ENCODE measurements at regions not wholly inside any gene's neighbourhood (a gene's known extent, or its start where the extent isn't known, plus 50 kb on each side); places are given as distances from the start of the nearest gene placed in this dataset.
A peak's percentile ranks its signal among the peaks of the same experiment; 100 is the strongest.
"Not testable (repeated sequence)": the region's sequence is repeated elsewhere in the genome, so short reads cannot be mapped to it uniquely, and the experiment has no call there.

DNA sequence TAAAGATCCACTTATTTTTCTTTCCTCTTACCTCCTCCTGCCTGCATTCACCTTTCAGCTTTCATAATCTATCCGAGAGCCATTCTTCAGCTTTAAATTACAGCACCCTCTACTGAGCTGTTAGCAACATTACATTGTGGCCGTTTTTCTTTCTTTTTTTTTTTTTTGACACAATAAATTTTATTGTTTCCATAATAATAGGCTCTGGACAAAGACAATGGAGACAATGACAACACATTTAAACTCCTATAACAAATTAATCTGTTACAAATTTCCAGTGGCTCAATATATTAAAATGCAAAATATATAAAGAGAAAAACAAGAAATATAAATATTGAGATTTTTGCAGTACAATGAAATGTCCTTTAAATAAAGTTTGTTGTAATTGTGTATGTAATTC is 312.7 kb upstream of the COX7C start:
- POLR2A ChIA-PET; DNase-seq (ENCODE audit: extremely low spot score); CTCF ChIA-PET: not testable (repeated sequence)
- TF ChIP-seq, protein P1, sequence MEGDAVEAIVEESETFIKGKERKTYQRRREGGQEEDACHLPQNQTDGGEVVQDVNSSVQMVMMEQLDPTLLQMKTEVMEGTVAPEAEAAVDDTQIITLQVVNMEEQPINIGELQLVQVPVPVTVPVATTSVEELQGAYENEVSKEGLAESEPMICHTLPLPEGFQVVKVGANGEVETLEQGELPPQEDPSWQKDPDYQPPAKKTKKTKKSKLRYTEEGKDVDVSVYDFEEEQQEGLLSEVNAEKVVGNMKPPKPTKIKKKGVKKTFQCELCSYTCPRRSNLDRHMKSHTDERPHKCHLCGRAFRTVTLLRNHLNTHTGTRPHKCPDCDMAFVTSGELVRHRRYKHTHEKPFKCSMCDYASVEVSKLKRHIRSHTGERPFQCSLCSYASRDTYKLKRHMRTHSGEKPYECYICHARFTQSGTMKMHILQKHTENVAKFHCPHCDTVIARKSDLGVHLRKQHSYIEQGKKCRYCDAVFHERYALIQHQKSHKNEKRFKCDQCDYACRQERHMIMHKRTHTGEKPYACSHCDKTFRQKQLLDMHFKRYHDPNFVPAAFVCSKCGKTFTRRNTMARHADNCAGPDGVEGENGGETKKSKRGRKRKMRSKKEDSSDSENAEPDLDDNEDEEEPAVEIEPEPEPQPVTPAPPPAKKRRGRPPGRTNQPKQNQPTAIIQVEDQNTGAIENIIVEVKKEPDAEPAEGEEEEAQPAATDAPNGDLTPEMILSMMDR (IDR thresholded peaks at IDR 0.05; ENCODE audit: control extremely low read depth, extremely low read depth, low read depth, missing control alignments), result peak; percentile 39

DNA sequence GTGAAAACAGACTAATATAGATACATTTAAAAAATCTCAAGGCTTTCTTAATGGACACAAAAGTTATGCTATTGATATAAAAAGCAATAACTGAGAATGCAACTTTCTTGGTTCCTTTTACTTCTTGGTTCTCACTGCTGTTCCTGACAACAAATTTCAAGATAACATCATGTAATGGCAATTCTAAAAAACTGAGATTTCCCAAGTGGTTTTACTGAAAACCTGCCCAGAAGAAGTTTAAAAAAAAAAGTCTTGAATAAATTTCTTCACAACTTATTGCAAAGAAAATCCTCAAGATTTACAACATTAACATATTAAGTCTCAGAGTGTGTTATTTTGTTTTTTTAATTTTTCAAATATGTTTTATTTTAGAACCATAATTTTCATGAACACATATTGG is 302.8 kb upstream of the COX7C start:
- CTCF ChIA-PET, result no interaction called here
- POLR2A ChIA-PET, result no interaction called here
- TF ChIP-seq, protein P1 (IDR thresholded peaks at IDR 0.05; ENCODE audit: control extremely low read depth, extremely low read depth, low read depth, missing control alignments), result no peak
- no peak for DNase-seq (ENCODE audit: extremely low spot score)

DNA sequence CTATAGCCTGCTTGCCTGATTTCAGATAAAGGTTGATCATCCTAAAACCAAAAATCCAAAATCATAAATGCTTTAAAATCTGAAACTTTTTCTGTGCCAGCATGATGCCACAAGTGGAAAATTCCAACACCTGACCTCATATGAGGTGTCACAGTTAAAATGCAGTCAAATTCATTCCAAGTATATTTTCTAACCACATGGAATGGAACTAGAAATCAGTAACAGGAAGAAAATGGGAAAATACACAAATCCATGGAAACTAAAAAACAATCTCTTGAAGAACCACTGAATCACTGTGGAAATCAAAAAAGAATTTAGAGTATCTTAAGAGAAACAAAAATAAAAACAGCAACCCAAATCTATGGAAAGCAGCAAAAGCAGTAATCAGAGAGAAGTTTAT is 297.5 kb upstream of the COX7C start:
- CTCF ChIA-PET, result no interaction called here
- TF ChIP-seq, protein P1 (IDR thresholded peaks at IDR 0.05; ENCODE audit: control extremely low read depth, extremely low read depth, low read depth, missing control alignments), result no peak
- POLR2A ChIA-PET, result no interaction called here
- no peak for DNase-seq (ENCODE audit: extremely low spot score)

DNA sequence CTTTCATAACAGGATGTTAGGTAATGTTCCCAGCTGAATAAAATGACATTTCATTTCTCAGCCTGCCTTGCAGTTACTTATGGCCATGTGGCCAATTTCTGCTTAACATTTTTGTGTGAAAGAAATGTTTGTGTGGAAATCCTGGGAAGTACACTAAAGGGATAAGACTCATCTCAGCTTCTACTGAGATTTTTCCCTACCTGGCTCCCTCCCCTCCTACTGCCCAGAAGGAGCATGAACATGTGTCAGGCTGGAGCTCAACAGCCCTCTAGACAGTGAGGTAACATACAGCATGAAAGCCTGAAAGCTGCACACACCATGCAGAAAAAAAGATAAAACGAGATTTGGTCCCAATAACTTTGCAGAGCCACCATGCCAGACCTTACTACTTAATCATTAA is 288.4 kb upstream of the COX7C start:
- ChIA-PET POLR2A (no interaction called here), CTCF (interaction anchor here (1.0 kb wide), 1 partner anchor 8 kb away, joined by 3 read pairs; no protein-coding TSS in a partner anchor)

DNA sequence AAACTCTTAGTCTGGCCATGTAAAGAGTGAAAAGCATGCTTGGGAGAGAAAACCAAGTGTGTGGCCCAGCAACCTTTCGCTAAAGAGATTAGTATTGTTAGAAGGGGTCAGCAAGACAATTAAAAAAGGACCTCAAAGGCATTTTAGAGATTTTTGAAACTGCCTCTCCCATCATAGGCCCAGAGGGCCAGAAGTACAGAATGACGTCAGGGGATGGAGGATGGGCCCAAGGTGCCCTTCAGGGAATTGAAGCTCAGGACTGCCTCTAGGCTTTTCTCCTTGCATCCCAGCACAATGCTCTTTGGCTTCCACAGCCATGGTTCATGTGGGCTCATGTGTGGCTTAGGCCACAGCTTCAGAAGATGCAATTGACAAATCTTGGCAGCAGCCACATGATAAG is 287.0 kb upstream of the COX7C start:
- DNase-seq (ENCODE audit: extremely low spot score), result no peak
- ChIA-PET POLR2A (no interaction called here), CTCF (no interaction called here)
- TF ChIP-seq, protein P1 (IDR thresholded peaks at IDR 0.05; ENCODE audit: control extremely low read depth, extremely low read depth, low read depth, missing control alignments), result no peak

More for the DNA sequence above, 288.4 kb upstream of the COX7C start:
- DNase-seq (ENCODE audit: extremely low spot score), result no peak
- TF ChIP-seq, protein P1 (IDR thresholded peaks at IDR 0.05; ENCODE audit: control extremely low read depth, extremely low read depth, low read depth, missing control alignments), result no peak

DNA sequence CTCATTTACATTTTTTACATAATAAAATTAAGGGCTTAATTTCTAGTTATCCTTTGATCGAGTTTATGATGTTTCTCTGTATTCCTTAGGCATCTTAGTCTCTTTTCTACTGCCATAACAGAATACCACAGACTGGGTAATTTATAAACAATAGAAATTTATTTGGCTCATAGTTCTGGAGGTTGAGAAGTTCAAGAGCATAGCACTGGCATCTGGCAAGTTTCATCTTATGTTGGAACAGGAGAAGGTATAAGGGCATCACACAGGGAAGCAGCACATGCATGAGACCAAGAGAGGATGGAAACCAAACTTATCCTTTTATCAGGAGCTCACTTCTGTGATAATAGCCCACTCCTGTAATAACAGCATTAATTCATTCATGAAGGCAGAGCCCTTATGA is 284.9 kb upstream of the COX7C start:
- TF ChIP-seq, protein P1 (IDR thresholded peaks at IDR 0.05; ENCODE audit: control extremely low read depth, extremely low read depth, low read depth, missing control alignments), result no peak
- ChIA-PET POLR2A (no interaction called here), CTCF (no interaction called here)

More for the DNA sequence above, 284.9 kb upstream of the COX7C start:
- DNase-seq (ENCODE audit: extremely low spot score), result no peak

Data from GM10248 (cell line).